Transverse colon (tissue), 4 donors: ENCODE measurements at regions not wholly inside any gene's neighbourhood (a gene's known extent, or its start where the extent isn't known, plus 50 kb on each side); places are given as distances from the start of the nearest gene placed in this dataset.

Experiments
- DNase-seq: peaks from one replicate; pipeline ENCODE4 v3.0.0-alpha.2; 2019
- H3K27ac ChIP-seq, 4 donors: fragments of 200-600 bp; sonication (generic); 2 replicates each; pipeline ENCODE4 v1.5.1; 2016 to 2018; ENCODE audit warnings: inconsistent platforms in 4 of 4
- H3K27me3 ChIP-seq: fragments of 200-600 bp; sonication (generic); 2 replicates; pipeline ENCODE4 v1.5.1; 2017; ENCODE audit warnings: inconsistent platforms
- H3K36me3 ChIP-seq, 4 donors: fragments of 200-600 bp; sonication (generic); 2 replicates each; pipeline ENCODE4 v1.5.1; 2017 to 2019; ENCODE audit warnings: inconsistent platforms in 4 of 4
- H3K4me1 ChIP-seq, 4 donors: fragments of 200-600 bp; sonication (generic); 2 replicates each; pipeline ENCODE4 v1.5.1; 2017 to 2020; ENCODE audit warnings: inconsistent platforms in 4 of 4
- H3K4me3 ChIP-seq, 4 donors: fragments of 200-600 bp; sonication (generic); 1 replicate in 1 of 4; 2 replicates in 3 of 4; pipeline versions ENCODE4 v1.5.1 to v1.6.1; 2017 to 2019; ENCODE audit warnings: inconsistent platforms in 4 of 4
- H3K9me3 ChIP-seq, 2 donors: fragments of 200-600 bp; sonication (generic); 2 replicates each; pipeline ENCODE4 v1.5.1; 2017 to 2019; ENCODE audit warnings: inconsistent platforms in 2 of 2
- EP300 ChIP-seq: sonication (generic); formaldehyde crosslinking; IDR thresholded peaks from one replicate; pipeline ENCODE4 v1.6.1; 2017; ENCODE audit warnings: antibody characterized with exemption, low read depth
- POLR2A ChIP-seq: fragments of 450-650 bp; IDR thresholded peaks from one replicate; pipeline ENCODE4 v1.6.1; 2016; ENCODE audit warnings: antibody characterized with exemption, mild to moderate bottlenecking, moderate library complexity
- POLR2AphosphoS5 ChIP-seq, 3 donors: sonication (generic); formaldehyde crosslinking; IDR thresholded peaks; one replicate each; pipeline ENCODE4 v1.6.1; 2016; ENCODE audit warnings: antibody characterized with exemption in 3 of 3
- WGBS, 2 donors: methylation state at CpG; one replicate each; pipeline ENCODE4 v1.1.5; 2018; ENCODE audit warnings: low coverage in 1 of 2; 5-methylcytosine and 5-hydroxymethylcytosine counted together
- in situ Hi-C, 4 donors: fragments of 200-750 bp; cut with MboI; loops; one replicate each; pipeline versions ENCODE4 v1.15.0 to v1.15.1; 2017; ENCODE audit warnings: low sequenced_read_pairs in 3 of 4, low pct_ligation_motif_present in 1 of 4, low pct_unique_long_range_greater_than_20kb in 1 of 4
- intact Hi-C: fragments of 100-400 bp; cut with DNase I; formaldehyde crosslinking; loops from one replicate; pipeline ENCODE4 v1.15.1; 2023; ENCODE audit warnings: low total_unique reads
- TF ChIP-seq, protein P1 (sequence below), 5 experiments: fragments of 200-600 bp in 3 of 5; fragments of 450-650 bp in 2 of 5; sonication (generic) in 3 of 5; IDR thresholded peaks; 1 replicate in 2 of 5; 2 replicates in 3 of 5; pipeline ENCODE4 v1.5.1; 2016 to 2017; ENCODE audit warnings: antibody characterized with exemption in 5 of 5, inconsistent platforms in 3 of 5, mild to moderate bottlenecking in 2 of 5, moderate library complexity in 1 of 5

DNA sequence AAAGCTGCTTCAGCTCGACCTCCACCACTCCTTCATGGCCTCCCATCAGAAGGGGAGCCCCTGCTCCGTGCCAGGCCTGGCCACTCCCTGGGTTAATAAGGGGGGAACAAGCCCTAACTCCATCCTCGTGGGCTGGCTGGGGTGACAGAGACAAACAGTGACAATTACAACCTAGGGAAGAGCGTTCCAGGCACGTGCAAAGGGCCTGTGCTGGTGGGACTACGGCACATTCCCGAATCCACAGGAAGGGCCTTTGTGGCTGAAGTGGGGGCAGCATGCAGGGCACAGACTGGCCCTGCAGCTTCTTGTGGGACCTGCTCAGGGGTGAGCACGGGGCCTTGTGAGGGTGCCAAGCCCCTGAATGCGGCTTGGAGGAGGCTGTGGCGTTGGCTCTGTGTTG lies 157.4 kb downstream of the C9orf50 start:
- Histone ChIP-seq H3K27ac (no peak overlapping the region), H3K27me3 (no peaks in the 10 kb centered on the region), H3K4me1 (peaks cover 30 to 51% (median 46%) of the 10 kb centered on the region in 4 donors), H3K36me3 (no peaks in the 10 kb centered on the region), H3K4me3 (no peak overlapping the region), H3K9me3 (no peaks in the 10 kb centered on the region)
- in situ Hi-C loops (no loop called here), intact Hi-C loops (no loop called here)
- TF ChIP-seq POLR2AphosphoS5 (IDR thresholded peaks at IDR 0.05): no peak
- TF ChIP-seq EP300: no peak
- TF ChIP-seq, protein P1, sequence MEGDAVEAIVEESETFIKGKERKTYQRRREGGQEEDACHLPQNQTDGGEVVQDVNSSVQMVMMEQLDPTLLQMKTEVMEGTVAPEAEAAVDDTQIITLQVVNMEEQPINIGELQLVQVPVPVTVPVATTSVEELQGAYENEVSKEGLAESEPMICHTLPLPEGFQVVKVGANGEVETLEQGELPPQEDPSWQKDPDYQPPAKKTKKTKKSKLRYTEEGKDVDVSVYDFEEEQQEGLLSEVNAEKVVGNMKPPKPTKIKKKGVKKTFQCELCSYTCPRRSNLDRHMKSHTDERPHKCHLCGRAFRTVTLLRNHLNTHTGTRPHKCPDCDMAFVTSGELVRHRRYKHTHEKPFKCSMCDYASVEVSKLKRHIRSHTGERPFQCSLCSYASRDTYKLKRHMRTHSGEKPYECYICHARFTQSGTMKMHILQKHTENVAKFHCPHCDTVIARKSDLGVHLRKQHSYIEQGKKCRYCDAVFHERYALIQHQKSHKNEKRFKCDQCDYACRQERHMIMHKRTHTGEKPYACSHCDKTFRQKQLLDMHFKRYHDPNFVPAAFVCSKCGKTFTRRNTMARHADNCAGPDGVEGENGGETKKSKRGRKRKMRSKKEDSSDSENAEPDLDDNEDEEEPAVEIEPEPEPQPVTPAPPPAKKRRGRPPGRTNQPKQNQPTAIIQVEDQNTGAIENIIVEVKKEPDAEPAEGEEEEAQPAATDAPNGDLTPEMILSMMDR (IDR thresholded peaks at IDR 0.05): no peak
- no peak for TF ChIP-seq POLR2A
- DNase-seq: no peak
- 85% methylated on average over 10 of the region's 10 CpGs; no CpG with 5 or more reads in 1 of the 2 donors for WGBS, 2 donors

DNA sequence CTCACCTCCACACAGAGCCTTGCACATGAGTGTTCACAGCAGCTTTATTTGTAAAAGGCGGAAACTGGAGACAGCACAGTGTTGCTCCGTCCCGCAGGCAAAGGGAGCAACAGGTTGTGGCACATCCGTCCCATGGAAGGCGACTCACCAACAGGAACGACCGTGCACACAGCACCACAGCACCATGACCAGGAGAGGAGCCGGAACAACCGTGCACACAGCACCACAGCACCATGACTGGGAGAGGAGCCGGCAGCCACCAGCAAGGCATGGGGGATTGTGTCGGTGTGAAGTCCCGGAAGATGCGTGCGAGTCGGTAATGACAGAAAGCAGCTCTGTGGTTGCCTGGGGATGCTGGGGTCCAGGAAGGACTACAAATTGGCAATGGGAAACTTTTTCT lies 158.5 kb downstream of the C9orf50 start:
- Histone ChIP-seq H3K27ac (peak overlapping the region in 3 of 4 donors; percentile 95 to 97 (median 97)), H3K9me3 (no peaks in the 10 kb centered on the region), H3K4me3 (no peak overlapping the region), H3K27me3 (no peaks in the 10 kb centered on the region), H3K4me1 (peaks cover 38 to 56% (median 52%) of the 10 kb centered on the region in 4 donors), H3K36me3 (no peaks in the 10 kb centered on the region)
- intact Hi-C loops (no loop called here), in situ Hi-C loops (no loop called here)
- no peak for DNase-seq
- 92 to 100% methylated on average over 3 to 15 of the region's 15 CpGs for WGBS, 2 donors
- TF ChIP-seq, protein P1 (IDR thresholded peaks at IDR 0.05): no peak
- TF ChIP-seq EP300 (no peak), POLR2AphosphoS5 (IDR thresholded peaks at IDR 0.05) (no peak), POLR2A (no peak)

GRCh38 chr9:129460323-129461261 lies 160.3 kb downstream of the C9orf50 start:
- Histone ChIP-seq H3K9me3 (no peaks in the 10 kb centered on the region), H3K4me3 (peak overlapping the region; percentile 4 to 55 (median 37)), H3K36me3 (no peaks in the 10 kb centered on the region), H3K27ac (peak overlapping the region; percentile 95 to 97 (median 97)), H3K27me3 (no peaks in the 10 kb centered on the region), H3K4me1 (peaks cover 38 to 50% (median 48%) of the 10 kb centered on the region in 4 donors)
- intact Hi-C loops: no loop called here
- DNase-seq: peak; percentile 96
- TF ChIP-seq POLR2A (peak; percentile 66), EP300 (peak; percentile 60), POLR2AphosphoS5 (IDR thresholded peaks at IDR 0.05) (peak; percentile 78 to 90 (median 88))
- TF ChIP-seq, protein P1 (IDR thresholded peaks at IDR 0.05): no peak
- 7% methylated on average over 27 of the region's 51 CpGs; no CpG with 5 or more reads in 1 of the 2 donors for WGBS, 2 donors
- in situ Hi-C loops: no loop called here

DNA sequence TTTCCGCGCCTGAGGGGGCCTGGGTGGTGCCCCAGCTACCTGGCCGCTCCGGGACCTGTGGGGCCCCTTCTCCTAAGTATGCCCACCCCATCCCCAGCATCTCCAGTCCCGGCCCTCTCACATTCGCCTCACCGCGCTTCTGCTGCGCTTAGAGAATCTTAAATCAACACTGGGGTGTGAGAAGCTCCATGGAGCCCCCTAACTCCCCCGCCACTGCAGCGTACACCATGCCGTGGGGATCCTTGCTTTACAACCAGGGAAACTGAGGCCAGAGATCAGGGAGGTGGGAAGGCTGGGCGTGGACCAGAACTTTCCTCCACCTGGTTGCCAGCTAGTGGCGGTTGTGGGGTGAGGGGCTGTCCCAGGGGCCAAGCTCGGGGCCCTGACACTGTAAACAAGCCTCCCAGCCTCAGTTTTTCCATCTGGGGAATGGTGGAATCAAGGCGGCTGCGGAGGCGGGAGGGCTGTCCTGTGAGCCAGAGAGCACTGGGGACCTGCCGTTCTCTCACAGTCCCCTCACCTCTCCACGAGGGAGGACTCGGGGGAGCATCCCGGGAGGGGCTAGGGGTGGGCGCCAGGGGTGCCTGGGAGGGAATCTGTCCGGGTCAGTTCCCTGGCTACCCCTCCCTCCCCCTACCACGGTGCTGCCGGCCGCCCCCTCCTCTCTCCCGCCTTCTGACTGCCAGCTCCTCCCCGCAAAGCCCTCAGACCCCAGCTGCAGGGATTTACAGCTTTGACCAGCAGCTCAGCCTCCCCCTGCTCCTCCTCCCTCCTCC lies 161.2 kb downstream of the C9orf50 start:
- Histone ChIP-seq H3K27ac (peak overlapping the region; percentile 68 to 97 (median 96)), H3K36me3 (no peaks in the 10 kb centered on the region), H3K4me1 (peaks cover 38 to 41% (median 40%) of the 10 kb centered on the region in 4 donors), H3K27me3 (no peaks in the 10 kb centered on the region), H3K9me3 (no peaks in the 10 kb centered on the region), H3K4me3 (peak overlapping the region in 1 of 4 donors; percentile 25)
- TF ChIP-seq POLR2AphosphoS5 (IDR thresholded peaks at IDR 0.05) (no peak), EP300 (no peak), POLR2A (no peak)
- TF ChIP-seq, protein P1 (IDR thresholded peaks at IDR 0.05): no peak
- 16% methylated on average over 28 of the region's 29 CpGs; no CpG with 5 or more reads in 1 of the 2 donors for WGBS, 2 donors
- in situ Hi-C loops (no loop called here), intact Hi-C loops (no loop called here)
- DNase-seq: peak; percentile 33
